ENCODE measurements at regions not wholly inside any gene's neighbourhood (a gene's known extent, or its start where the extent isn't known, plus 50 kb on each side); places are given as distances from the start of the nearest gene placed in this dataset.
A peak's percentile ranks its signal among the peaks of the same experiment; 100 is the strongest.
"Not testable (repeated sequence)": the region's sequence is repeated elsewhere in the genome, so short reads cannot be mapped to it uniquely, and the experiment has no call there.

- no peak for DNase-seq
These were observed 743.1 kb upstream of the ARRDC3 start for GRCh38 chr5:92126182-92126581.

- no peak for DNase-seq
These were observed 736.0 kb upstream of the ARRDC3 start for GRCh38 chr5:92119110-92119509.

- DNase-seq, result no peak
These were observed 723.7 kb upstream of the ARRDC3 start for GRCh38 chr5:92106808-92107207.

- DNase-seq, result no peak
These were observed 721.0 kb upstream of the ARRDC3 start for GRCh38 chr5:92104126-92104525.

GRCh38 chr5:92102313-92102712 lies 719.2 kb upstream of the ARRDC3 start:
- no peak for DNase-seq

- DNase-seq, result no peak
These were observed 709.1 kb upstream of the ARRDC3 start for GRCh38 chr5:92092239-92092638.

- no peak for DNase-seq
These were observed 703.1 kb upstream of the ARRDC3 start for GRCh38 chr5:92086059-92086811.

- no peak for DNase-seq
These were observed 699.0 kb upstream of the ARRDC3 start for GRCh38 chr5:92081958-92082712.

- no peak for DNase-seq
These were observed 687.7 kb upstream of the ARRDC3 start for GRCh38 chr5:92070786-92071185.

- DNase-seq, result no peak
These were observed 681.9 kb upstream of the ARRDC3 start for GRCh38 chr5:92064993-92065392.

GRCh38 chr5:92051741-92052140 lies 668.6 kb upstream of the ARRDC3 start:
- no peak for DNase-seq

- DNase-seq, result no peak
These were observed 667.9 kb upstream of the ARRDC3 start for GRCh38 chr5:92050970-92051369.

- DNase-seq, result peak; percentile 43
These were observed 659.0 kb upstream of the ARRDC3 start for GRCh38 chr5:92041911-92042660.

GRCh38 chr5:92041206-92041605 lies 658.1 kb upstream of the ARRDC3 start:
- DNase-seq, result peak; percentile 2

GRCh38 chr5:92029792-92030191 lies 646.7 kb upstream of the ARRDC3 start:
- DNase-seq, result not testable (repeated sequence)

GRCh38 chr5:92023555-92023954 lies 640.4 kb upstream of the ARRDC3 start:
- DNase-seq, result no peak

- DNase-seq, result no peak
These were observed 640.0 kb upstream of the ARRDC3 start for GRCh38 chr5:92023141-92023471.

GRCh38 chr5:92022415-92023140 lies 639.5 kb upstream of the ARRDC3 start:
- DNase-seq, result no peak

GRCh38 chr5:92019376-92019990 lies 636.4 kb upstream of the ARRDC3 start:
- DNase-seq, result no peak

GRCh38 chr5:92017776-92018175 lies 634.7 kb upstream of the ARRDC3 start:
- no peak for DNase-seq

- not testable (repeated sequence) for DNase-seq
These were observed 628.7 kb upstream of the ARRDC3 start for GRCh38 chr5:92011845-92012244.

GRCh38 chr5:92003806-92004205 lies 620.7 kb upstream of the ARRDC3 start:
- no peak for DNase-seq
